Lower leg skin (tissue), 3 donors: ENCODE measurements at regions not wholly inside any gene's neighbourhood (a gene's known extent, or its start where the extent isn't known, plus 50 kb on each side); places are given as distances from the start of the nearest gene placed in this dataset.

ENCODE experiments used
- CTCF ChIP-seq, 3 donors: fragments of 450-650 bp; IDR thresholded peaks; one replicate each; pipeline ENCODE4 v1.5.1; 2016; ENCODE audit warnings: antibody characterized with exemption in 3 of 3, mild to moderate bottlenecking in 3 of 3, moderate library complexity in 2 of 3
- POLR2A ChIP-seq, 2 donors: fragments of 450-650 bp; IDR thresholded peaks; one replicate each; pipeline ENCODE4 v1.6.1; 2016 to 2017; ENCODE audit warnings: antibody characterized with exemption in 2 of 2, mild to moderate bottlenecking in 1 of 2, moderate library complexity in 1 of 2

GRCh38 chrY:15814241-15814640 lies 1289.9 kb downstream of the NLGN4Y start:
- TF ChIP-seq CTCF (IDR thresholded peaks at IDR 0.05) (no peak), POLR2A (IDR thresholded peaks at IDR 0.05) (no peak)
